A549 (cell line): ENCODE measurements at regions not wholly inside any gene's neighbourhood (a gene's known extent, or its start where the extent isn't known, plus 50 kb on each side); places are given as distances from the start of the nearest gene placed in this dataset.
"Not testable (repeated sequence)": the region's sequence is repeated elsewhere in the genome, so short reads cannot be mapped to it uniquely, and the experiment has no call there.

Experiments
- ATAC-seq, 2 experiments: fragments of 200-7000 bp in 1 of 2; fragments of >200 bp in 1 of 2; cut with Nextera tagmentation in 1 of 2; cut with Tn5 transposase in 1 of 2; 3 replicates each; pipeline versions ENCODE4 v1.8.0 to v1.9.1; 2018 to 2020; ENCODE audit warnings: mild to moderate bottlenecking in 1 of 2, moderate library complexity in 1 of 2
- CTCF ChIA-PET: fragments of 300-600 bp; sonication (Branson Sonifier 250); formaldehyde crosslinking; extraction: SDS; loops from one replicate; lab custom pipeline; 2021; ENCODE audit warnings: antibody characterized with exemption, inconsistent platforms; lab: Yijun Ruan, JAX
- POLR2A ChIA-PET: fragments of 350-600 bp; formaldehyde crosslinking; extraction: SDS; loops from one replicate; lab custom pipeline; 2021; ENCODE audit warnings: antibody characterized with exemption, inconsistent platforms; lab: Yijun Ruan, JAX
- DNase-seq, 2 experiments: peaks; one replicate each; pipeline versions ENCODE4 v3.0.0 to v3.0.0-alpha.2; 2011 to 2016; ENCODE audit warnings: low read depth in 1 of 2, low spot score in 1 of 2
- FAIRE-seq: peaks from 2 replicates; lab custom pipeline; 2011; peaks lifted over from hg19 to GRCh38; lab: Jason Lieb, UNC
- H3K27ac ChIP-seq, 2 experiments: fragments of >200 bp; sonication (Bioruptor Twin); formaldehyde crosslinking; 3 replicates each; pipeline ENCODE4 v1.5.1; 2016 to 2017
- H3K4me1 ChIP-seq: fragments of >200 bp; sonication (Bioruptor Twin); formaldehyde crosslinking; 3 replicates; pipeline ENCODE4 v1.6.1; 2016
- H3K4me2 ChIP-seq: fragments of >200 bp; sonication (Bioruptor Twin); formaldehyde crosslinking; 3 replicates; pipeline ENCODE4 v1.6.1; 2016
- H3K4me3 ChIP-seq: fragments of >200 bp; sonication (Bioruptor Twin); formaldehyde crosslinking; 3 replicates; pipeline ENCODE4 v1.5.1; 2016
- H3K9me3 ChIP-seq: fragments of >200 bp; sonication (Bioruptor Twin); formaldehyde crosslinking; 3 replicates; pipeline ENCODE4 v1.6.1; 2016
- BHLHE40 ChIP-seq: IDR thresholded peaks from 2 replicates; pipeline ENCODE4 v1.6.1; 2012; ENCODE audit warnings: low read depth, low read length, inconsistent platforms
- CBX2 ChIP-seq: fragments of 200-600 bp; sonication (generic); IDR thresholded peaks from 2 replicates; pipeline ENCODE4 v1.6.1; 2016; ENCODE audit warnings: low read depth, mild to moderate bottlenecking, borderline replicate concordance
- CHD4 ChIP-seq: fragments of 200-600 bp; sonication (generic); IDR thresholded peaks from 2 replicates; pipeline ENCODE4 v1.6.1; 2016; ENCODE audit warnings: antibody characterized with exemption, mild to moderate bottlenecking, borderline replicate concordance
- E2F6 ChIP-seq: IDR thresholded peaks from 2 replicates; pipeline ENCODE4 v1.6.1; 2012; ENCODE audit warnings: low read depth, borderline replicate concordance
- EHF ChIP-seq: fragments of 250-450 bp; sonication (Bioruptor Pico); IDR thresholded peaks from 2 replicates; pipeline ENCODE4 v1.5.0; 2020; ENCODE audit warnings: mild to moderate bottlenecking
- EHMT2 ChIP-seq: fragments of 200-600 bp; sonication (generic); IDR thresholded peaks from 2 replicates; pipeline ENCODE4 v1.6.1; 2016; ENCODE audit warnings: antibody characterized with exemption, low read depth, mild to moderate bottlenecking, moderate library complexity
- ELK1 ChIP-seq: fragments of 150-350 bp; IDR thresholded peaks from 2 replicates; pipeline ENCODE4 v1.6.1; 2014; ENCODE audit warnings: low read depth, mild to moderate bottlenecking, low read length
- FOSB ChIP-seq: fragments of 250-450 bp; sonication (Bioruptor Pico); IDR thresholded peaks from 2 replicates; pipeline ENCODE4 v1.5.0; 2020; ENCODE audit warnings: mild to moderate bottlenecking, moderate library complexity
- HDAC2 ChIP-seq: fragments of 200-600 bp; sonication (generic); IDR thresholded peaks from 2 replicates; pipeline ENCODE4 v1.6.1; 2016
- HOXB13 ChIP-seq: fragments of 250-450 bp; sonication (Bioruptor Pico); IDR thresholded peaks from 2 replicates; pipeline ENCODE4 v1.5.0; 2020; ENCODE audit warnings: low read depth, mild to moderate bottlenecking, moderate library complexity
- JUNB ChIP-seq: fragments of >200 bp; sonication (Bioruptor Twin); formaldehyde crosslinking; IDR thresholded peaks from 2 replicates; pipeline ENCODE4 v1.6.1; 2016
- KDM5A ChIP-seq: fragments of 200-600 bp; sonication (generic); IDR thresholded peaks from 2 replicates; pipeline ENCODE4 v1.6.1; 2016; ENCODE audit warnings: antibody characterized with exemption, mild to moderate bottlenecking
- MYC ChIP-seq: IDR thresholded peaks from 2 replicates; pipeline ENCODE4 v1.6.1; 2012; ENCODE audit warnings: mild to moderate bottlenecking, inconsistent platforms, low read length, improper control_type of control experiment, borderline replicate concordance
- NPAS2 ChIP-seq: fragments of 250-450 bp; sonication (Bioruptor Pico); IDR thresholded peaks from 2 replicates; pipeline ENCODE4 v1.8.0; 2022; ENCODE audit warnings: mild to moderate bottlenecking, moderate library complexity, borderline replicate concordance
- RARB ChIP-seq: fragments of 250-450 bp; sonication (Bioruptor Pico); IDR thresholded peaks from 2 replicates; pipeline ENCODE4 v1.8.0; 2021; ENCODE audit warnings: mild to moderate bottlenecking, moderate library complexity
- RCOR1 ChIP-seq: fragments of 150-350 bp; IDR thresholded peaks from 2 replicates; pipeline ENCODE4 v1.6.1; 2014; ENCODE audit warnings: antibody characterized with exemption, low read length, low read depth
- RNF2 ChIP-seq: fragments of 200-600 bp; sonication (generic); IDR thresholded peaks from 2 replicates; pipeline ENCODE4 v1.6.1; 2016; ENCODE audit warnings: low read depth, mild to moderate bottlenecking, antibody characterized with exemption, moderate library complexity, borderline replicate concordance
- SMC3 ChIP-seq: fragments of >200 bp; sonication (Bioruptor Twin); formaldehyde crosslinking; IDR thresholded peaks from 3 replicates; pipeline ENCODE4 v1.6.1; 2018; ENCODE audit warnings: inconsistent platforms
- ZC3H11A ChIP-seq: fragments of 450-650 bp; IDR thresholded peaks from 2 replicates; pipeline ENCODE4 v1.6.1; 2014; ENCODE audit warnings: antibody characterized with exemption, mild to moderate bottlenecking
- ZFP36 ChIP-seq: fragments of 450-650 bp; IDR thresholded peaks from 2 replicates; pipeline ENCODE4 v1.6.1; 2014; ENCODE audit warnings: borderline replicate concordance; ENCODE audit not compliant: partially characterized antibody
- WGBS: methylation state at CpG from one replicate; pipeline ENCODE4 v1.1.6; 2017; ENCODE audit errors: missing lambda C conversion rate; 5-methylcytosine and 5-hydroxymethylcytosine counted together
- TF ChIP-seq, protein P1 (sequence below): IDR thresholded peaks from 2 replicates; pipeline ENCODE4 v1.6.1; 2012
- TF ChIP-seq, protein P2 (sequence below): IDR thresholded peaks from 2 replicates; pipeline ENCODE4 v1.6.1; 2012
- TF ChIP-seq, protein P3 (sequence below): fragments of 250-450 bp; sonication (Bioruptor Pico); IDR thresholded peaks from 2 replicates; pipeline ENCODE4 v1.5.0; 2021; ENCODE audit warnings: mild to moderate bottlenecking, moderate library complexity, borderline replicate concordance

DNA sequence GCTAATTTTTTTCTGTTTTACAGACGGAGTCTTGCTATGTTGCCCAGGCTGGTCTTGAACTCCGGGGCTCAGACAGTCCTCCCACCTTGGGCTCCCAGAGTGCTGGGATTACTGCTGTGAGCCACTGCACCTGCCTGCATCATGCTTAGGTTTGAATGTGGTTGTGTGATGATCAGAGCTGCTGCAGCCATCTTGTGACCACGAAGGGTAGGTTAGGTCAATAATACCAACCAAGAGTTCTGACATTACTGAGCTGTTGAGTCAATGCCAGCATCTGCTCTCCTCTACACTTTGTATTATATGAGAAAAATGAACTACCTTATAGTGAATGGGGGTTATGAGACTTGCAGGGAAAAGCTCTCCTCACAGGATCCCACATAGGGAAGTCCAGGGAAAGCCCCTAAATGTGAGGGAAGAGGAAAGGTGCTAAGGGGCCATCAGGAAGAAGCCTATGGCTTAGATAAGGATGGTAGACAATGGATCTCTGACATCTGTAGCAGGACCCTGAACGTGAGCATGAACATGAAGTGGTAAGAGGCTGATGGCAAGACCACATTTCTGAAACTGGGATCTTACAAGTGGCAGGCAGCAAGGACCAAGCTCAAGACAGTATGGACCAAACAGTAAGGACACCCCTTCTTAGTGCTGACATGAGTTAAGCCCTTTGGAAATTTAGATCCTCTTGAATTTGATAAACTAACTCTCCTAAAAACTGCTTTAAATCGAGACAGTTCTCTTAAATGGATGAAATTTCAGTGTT lies 75.7 kb upstream of the ZNF169 start:
- 95% methylated on average over 5 of the region's 5 CpGs for WGBS
- CTCF ChIA-PET = interaction anchor here (0.6 to 1.5 kb wide), 4 partner anchors 9 to 169 kb away, joined by 3 to 6 read pairs (median 3); no protein-coding TSS in a partner anchor
- POLR2A ChIA-PET = no interaction called here
- no peak overlapping the region for H3K4me2 ChIP-seq
- H3K4me1 ChIP-seq = peaks cover 6% of the 10 kb centered on the region; the same call in 1 of the 3 replicates
- FAIRE-seq (no peak), ATAC-seq (no peak; a peak in 1 of 6 replicates), DNase-seq (no peak)
- no peak overlapping the region for H3K27ac ChIP-seq
- H3K4me3 ChIP-seq = no peak overlapping the region
- TF ChIP-seq, protein P1, sequence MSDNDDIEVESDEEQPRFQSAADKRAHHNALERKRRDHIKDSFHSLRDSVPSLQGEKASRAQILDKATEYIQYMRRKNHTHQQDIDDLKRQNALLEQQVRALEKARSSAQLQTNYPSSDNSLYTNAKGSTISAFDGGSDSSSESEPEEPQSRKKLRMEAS = no peak
- peaks cover 9% of the 10 kb centered on the region for H3K9me3 ChIP-seq

GRCh38 chr9:94188246-94188645 lies 70.9 kb upstream of the ZNF169 start:
- no peak for ATAC-seq
- Histone ChIP-seq H3K4me1 (no peaks in the 10 kb centered on the region), H3K4me3 (no peak overlapping the region), H3K27ac (no peak overlapping the region), H3K4me2 (no peak overlapping the region), H3K9me3 (peaks cover 31% of the 10 kb centered on the region)
- ChIA-PET POLR2A (no interaction called here), CTCF (interaction anchor here (1.1 to 2.5 kb wide), 3 partner anchors 15 to 123 kb away, joined by 3 to 17 read pairs (median 4); no protein-coding TSS in a partner anchor)
- no peak for FAIRE-seq
- DNase-seq = no peak
- TF ChIP-seq ZC3H11A (no peak), HDAC2 (no peak), CBX2 (no peak), EHF (CRISPR knock-in tag) (no peak), HOXB13 (CRISPR knock-in tag) (no peak)
- TF ChIP-seq, protein P2, sequence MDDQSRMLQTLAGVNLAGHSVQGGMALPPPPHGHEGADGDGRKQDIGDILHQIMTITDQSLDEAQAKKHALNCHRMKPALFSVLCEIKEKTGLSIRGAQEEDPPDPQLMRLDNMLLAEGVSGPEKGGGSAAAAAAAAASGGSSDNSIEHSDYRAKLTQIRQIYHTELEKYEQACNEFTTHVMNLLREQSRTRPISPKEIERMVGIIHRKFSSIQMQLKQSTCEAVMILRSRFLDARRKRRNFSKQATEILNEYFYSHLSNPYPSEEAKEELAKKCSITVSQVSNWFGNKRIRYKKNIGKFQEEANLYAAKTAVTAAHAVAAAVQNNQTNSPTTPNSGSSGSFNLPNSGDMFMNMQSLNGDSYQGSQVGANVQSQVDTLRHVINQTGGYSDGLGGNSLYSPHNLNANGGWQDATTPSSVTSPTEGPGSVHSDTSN = no peak

GRCh38 chr9:94191706-94192105 lies 67.4 kb upstream of the ZNF169 start:
- POLR2A ChIA-PET, ATAC-seq, H3K4me3 ChIP-seq, DNase-seq, FAIRE-seq, H3K4me2 ChIP-seq, H3K4me1 ChIP-seq, H3K27ac ChIP-seq: not testable (repeated sequence)
- CTCF ChIA-PET = interaction anchor here (1.0 to 1.4 kb wide), 3 partner anchors 8 to 22 kb away, joined by 3 to 5 read pairs (median 3); no protein-coding TSS in a partner anchor
- 89% methylated on average over 6 of the region's 6 CpGs for WGBS
- H3K9me3 ChIP-seq = peaks cover 61% of the 10 kb centered on the region

- Histone ChIP-seq H3K4me2 (no peak overlapping the region), H3K4me3 (no peak overlapping the region), H3K27ac (no peak overlapping the region), H3K9me3 (peaks cover 49% of the 10 kb centered on the region)
- POLR2A ChIA-PET = no interaction called here
- FAIRE-seq = no peak
- no peak for ATAC-seq
- no peak for DNase-seq
- no peak for TF ChIP-seq KDM5A
- no peak for TF ChIP-seq CHD4
- TF ChIP-seq JUNB = no peak
- no peak for TF ChIP-seq BHLHE40
- no peak for TF ChIP-seq E2F6
- TF ChIP-seq SMC3 = no peak
- TF ChIP-seq ZFP36 = no peak
- TF ChIP-seq, protein P3, sequence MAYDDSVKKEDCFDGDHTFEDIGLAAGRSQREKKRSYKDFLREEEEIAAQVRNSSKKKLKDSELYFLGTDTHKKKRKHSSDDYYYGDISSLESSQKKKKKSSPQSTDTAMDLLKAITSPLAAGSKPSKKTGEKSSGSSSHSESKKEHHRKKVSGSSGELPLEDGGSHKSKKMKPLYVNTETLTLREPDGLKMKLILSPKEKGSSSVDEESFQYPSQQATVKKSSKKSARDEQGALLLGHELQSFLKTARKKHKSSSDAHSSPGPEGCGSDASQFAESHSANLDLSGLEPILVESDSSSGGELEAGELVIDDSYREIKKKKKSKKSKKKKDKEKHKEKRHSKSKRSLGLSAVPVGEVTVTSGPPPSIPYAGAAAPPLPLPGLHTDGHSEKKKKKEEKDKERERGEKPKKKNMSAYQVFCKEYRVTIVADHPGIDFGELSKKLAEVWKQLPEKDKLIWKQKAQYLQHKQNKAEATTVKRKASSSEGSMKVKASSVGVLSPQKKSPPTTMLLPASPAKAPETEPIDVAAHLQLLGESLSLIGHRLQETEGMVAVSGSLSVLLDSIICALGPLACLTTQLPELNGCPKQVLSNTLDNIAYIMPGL (CRISPR knock-in tag) = no peak
- no peak for TF ChIP-seq HDAC2
- TF ChIP-seq NPAS2 (CRISPR knock-in tag) = no peak
- no peak for TF ChIP-seq EHMT2
- no peak for TF ChIP-seq FOSB (CRISPR knock-in tag)
- TF ChIP-seq RCOR1 = no peak
- TF ChIP-seq RARB (CRISPR knock-in tag) = no peak
- no peak for TF ChIP-seq MYC
- no peak for TF ChIP-seq HOXB13 (CRISPR knock-in tag)
- no peak for TF ChIP-seq ELK1
- no peak for TF ChIP-seq RNF2
- TF ChIP-seq, all 56 proteins: peak for 0
- 72% methylated on average over 3 of the region's 3 CpGs for WGBS
- no peaks in the 10 kb centered on the region for H3K4me1 ChIP-seq
- CTCF ChIA-PET = interaction anchor here (3.7 to 4.8 kb wide), 2 partner anchors 14 to 185 kb away, joined by 15 to 35 read pairs; no protein-coding TSS in a partner anchor
These were observed 60.7 kb upstream of the ZNF169 start for GRCh38 chr9:94198414-94198813.
